ENCODE measurements at regions not wholly inside any gene's neighbourhood (a gene's known extent, or its start where the extent isn't known, plus 50 kb on each side); places are given as distances from the start of the nearest gene placed in this dataset.
A peak's percentile ranks its signal among the peaks of the same experiment; 100 is the strongest.
"Not testable (repeated sequence)": the region's sequence is repeated elsewhere in the genome, so short reads cannot be mapped to it uniquely, and the experiment has no call there.

DNA sequence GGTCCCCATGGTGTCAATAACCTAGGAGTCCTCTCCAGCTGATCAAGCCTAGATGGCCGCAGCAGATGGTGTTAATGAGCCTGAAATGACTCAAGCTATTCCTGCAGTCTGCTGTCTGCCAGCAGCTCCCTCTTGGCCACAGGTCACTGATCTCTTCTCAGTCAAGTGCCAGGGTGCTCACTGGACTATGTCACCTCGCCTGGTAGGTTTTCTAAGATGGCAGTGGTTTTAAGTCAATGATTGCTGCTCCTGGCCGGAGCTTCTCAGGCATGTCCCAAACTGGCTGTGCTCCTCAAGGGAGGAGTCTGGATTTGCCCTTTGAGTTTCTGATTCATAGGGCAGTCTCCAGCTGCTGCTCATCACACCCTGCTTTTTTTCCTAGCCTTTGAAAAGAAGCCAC lies 58.6 kb upstream of the SHISA6 start:
- Histone ChIP-seq H3K27ac (no peak overlapping the region), H3K4me3 (no peak overlapping the region), H3K4me1 (replicated peaks in 1 of 2) (no peaks in the 10 kb centered on the region)
- 0 to 63% (median 40%) methylated on average over 1 to 3 of the region's 3 CpGs; no CpG with 5 or more reads in 5 of the 10 experiments for WGBS, 10 experiments
- ATAC-seq (replicated peaks in 6 of 8), result peak in 3 of 8 experiments; percentile 12 to 36 (median 16)
- in situ Hi-C loops (cut with MboI; ENCODE audit: low pct_unique_long_range_greater_than_20kb in 2 of 9, low sequenced_read_pairs in 9 of 9, unreplicated experiment in 9 of 9), result no loop called here

DNA sequence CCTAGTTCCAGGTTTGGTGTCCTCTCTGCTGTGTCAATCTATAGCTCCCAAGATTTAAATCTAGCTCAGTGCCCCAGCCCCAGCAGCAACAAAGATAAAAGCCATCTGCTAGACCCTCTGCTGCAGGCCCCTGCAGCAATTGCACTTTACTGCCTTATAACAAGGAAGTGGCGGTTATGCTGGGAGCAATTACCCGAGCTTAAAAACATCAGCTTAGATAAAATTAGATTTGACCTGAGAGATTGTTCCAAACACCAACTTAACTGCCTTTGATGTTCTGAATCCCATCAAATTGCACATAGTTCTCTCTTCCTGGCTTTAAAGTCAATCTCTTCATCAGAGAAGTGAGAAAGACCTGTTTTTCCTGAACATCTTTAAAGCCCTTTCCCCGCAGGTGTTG lies 62.4 kb upstream of the SHISA6 start:
- in situ Hi-C loops (cut with MboI; ENCODE audit: low pct_unique_long_range_greater_than_20kb in 2 of 9, low sequenced_read_pairs in 9 of 9, unreplicated experiment in 9 of 9), result no loop called here
- no peaks in the 10 kb centered on the region for H3K4me1 ChIP-seq (replicated peaks in 1 of 2)
- no peak for ATAC-seq (replicated peaks in 6 of 8)
- WGBS, 10 experiments, result 0 to 86% (median 53%) methylated on average over 1 to 3 of the region's 3 CpGs; no CpG with 5 or more reads in 2 of the 10 experiments
- H3K4me3 ChIP-seq, result no peak overlapping the region
- H3K27ac ChIP-seq, result no peak overlapping the region

- Histone ChIP-seq H3K4me1 (replicated peaks in 1 of 2) (no peaks in the 10 kb centered on the region), H3K27ac (no peak overlapping the region), H3K4me3 (no peak overlapping the region)
- 0 to 100% (median 29%) methylated on average over 1 of the region's 1 CpG; no CpG with 5 or more reads in 1 of the 10 experiments for WGBS, 10 experiments
- no peak for ATAC-seq (replicated peaks in 6 of 8)
- in situ Hi-C loops (cut with MboI; ENCODE audit: low pct_unique_long_range_greater_than_20kb in 2 of 9, low sequenced_read_pairs in 9 of 9, unreplicated experiment in 9 of 9), result no loop called here
Observed at GRCh38 chr17:11177340-11177739, 63.7 kb upstream of the SHISA6 start.

DNA sequence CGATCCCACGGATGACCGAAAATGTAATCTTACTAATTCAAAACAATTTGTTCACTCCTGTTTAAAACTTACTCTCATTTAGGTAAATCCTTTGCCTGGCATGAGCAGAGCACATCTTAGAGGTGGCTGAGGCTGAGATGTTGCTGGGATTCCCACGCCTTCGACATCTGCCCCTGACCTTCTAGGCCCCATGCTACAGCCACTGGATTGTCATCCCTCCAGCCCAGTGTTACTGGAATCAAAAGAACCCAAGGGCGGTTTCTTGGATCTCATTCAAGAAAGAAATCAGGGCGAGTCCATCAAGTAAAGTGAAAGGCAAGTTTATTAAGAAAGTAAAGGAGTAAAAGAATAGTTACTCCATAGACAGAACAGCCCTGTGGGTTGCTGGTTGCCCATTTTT lies 64.5 kb upstream of the SHISA6 start:
- in situ Hi-C loops (cut with MboI; ENCODE audit: low pct_unique_long_range_greater_than_20kb in 2 of 9, low sequenced_read_pairs in 9 of 9, unreplicated experiment in 9 of 9), result no loop called here
- H3K4me1 ChIP-seq (replicated peaks in 1 of 2), result no peaks in the 10 kb centered on the region
- ATAC-seq (replicated peaks in 6 of 8), result no peak
- WGBS, 10 experiments, result 0 to 94% (median 67%) methylated on average over 1 to 6 of the region's 7 CpGs; no CpG with 5 or more reads in 2 of the 10 experiments
- no peak overlapping the region for H3K4me3 ChIP-seq
- H3K27ac ChIP-seq, result no peak overlapping the region

GRCh38 chr17:11170881-11171280 lies 70.1 kb upstream of the SHISA6 start:
- Histone ChIP-seq H3K4me3 (no peak overlapping the region), H3K4me1 (replicated peaks in 1 of 2) (no peaks in the 10 kb centered on the region), H3K27ac (no peak overlapping the region)
- in situ Hi-C loops (cut with MboI; ENCODE audit: low pct_unique_long_range_greater_than_20kb in 2 of 9, low sequenced_read_pairs in 9 of 9, unreplicated experiment in 9 of 9), result no loop called here
- no peak for ATAC-seq (replicated peaks in 6 of 8)
- WGBS, 10 experiments, result 20 to 100% (median 58%) methylated on average over 2 to 6 of the region's 7 CpGs; no CpG with 5 or more reads in 3 of the 10 experiments

DNA sequence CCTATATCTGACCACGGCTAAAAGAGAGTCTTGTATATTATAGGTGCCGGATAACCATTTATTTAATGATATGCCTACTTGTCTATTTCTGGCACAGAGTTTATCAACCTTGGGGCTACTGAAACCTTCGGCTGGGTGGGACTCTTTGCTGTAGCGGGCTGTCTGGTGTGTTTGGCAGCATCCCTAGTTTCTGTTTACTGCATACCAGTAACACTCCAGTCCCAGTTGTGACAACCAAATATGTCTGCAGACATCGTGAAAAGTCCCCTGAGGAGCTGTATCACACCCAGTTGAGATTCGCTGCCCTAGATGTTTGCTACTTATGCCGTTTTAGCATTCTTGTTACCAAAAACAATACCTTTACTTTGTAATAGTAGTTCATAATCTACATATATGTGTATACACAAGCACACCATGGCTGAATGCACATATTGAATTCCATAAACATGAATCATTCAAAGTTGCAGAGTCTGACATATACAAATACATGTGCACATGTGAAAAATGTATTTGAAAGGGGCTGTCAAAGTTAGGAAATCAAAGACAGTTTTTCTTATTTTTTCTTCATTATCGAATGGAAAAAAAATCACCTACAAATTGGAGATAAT lies 89.1 kb upstream of the SHISA6 start:
- 2 to 88% (median 39%) methylated on average over 2 to 7 of the region's 8 CpGs; no CpG with 5 or more reads in 2 of the 10 experiments for WGBS, 10 experiments
- H3K4me1 ChIP-seq (replicated peaks in 1 of 2), result no peaks in the 10 kb centered on the region
- no peak overlapping the region for H3K27ac ChIP-seq
- in situ Hi-C loops (cut with MboI; ENCODE audit: low pct_unique_long_range_greater_than_20kb in 2 of 9, low sequenced_read_pairs in 9 of 9, unreplicated experiment in 9 of 9), result loop anchor here in 1 of 9 experiments (10.0 kb wide), 1 partner anchor 277 kb away; no protein-coding TSS in a partner anchor
- ATAC-seq (replicated peaks in 6 of 8), result peak in 1 of 8 experiments; percentile 90
- H3K4me3 ChIP-seq, result no peak overlapping the region

GRCh38 chr17:11150906-11151511 lies 90.0 kb upstream of the SHISA6 start:
- not testable (repeated sequence) for H3K4me1 ChIP-seq (replicated peaks in 1 of 2); H3K27ac ChIP-seq; H3K4me3 ChIP-seq; ATAC-seq (replicated peaks in 6 of 8)
- in situ Hi-C loops (cut with MboI; ENCODE audit: low pct_unique_long_range_greater_than_20kb in 2 of 9, low sequenced_read_pairs in 9 of 9, unreplicated experiment in 9 of 9), result loop anchor here in 1 of 9 experiments (10.0 kb wide), 1 partner anchor 276 kb away; no protein-coding TSS in a partner anchor
- WGBS, 10 experiments, result 47 to 100% (median 85%) methylated on average over 1 to 12 of the region's 19 CpGs; no CpG with 5 or more reads in 4 of the 10 experiments

DNA sequence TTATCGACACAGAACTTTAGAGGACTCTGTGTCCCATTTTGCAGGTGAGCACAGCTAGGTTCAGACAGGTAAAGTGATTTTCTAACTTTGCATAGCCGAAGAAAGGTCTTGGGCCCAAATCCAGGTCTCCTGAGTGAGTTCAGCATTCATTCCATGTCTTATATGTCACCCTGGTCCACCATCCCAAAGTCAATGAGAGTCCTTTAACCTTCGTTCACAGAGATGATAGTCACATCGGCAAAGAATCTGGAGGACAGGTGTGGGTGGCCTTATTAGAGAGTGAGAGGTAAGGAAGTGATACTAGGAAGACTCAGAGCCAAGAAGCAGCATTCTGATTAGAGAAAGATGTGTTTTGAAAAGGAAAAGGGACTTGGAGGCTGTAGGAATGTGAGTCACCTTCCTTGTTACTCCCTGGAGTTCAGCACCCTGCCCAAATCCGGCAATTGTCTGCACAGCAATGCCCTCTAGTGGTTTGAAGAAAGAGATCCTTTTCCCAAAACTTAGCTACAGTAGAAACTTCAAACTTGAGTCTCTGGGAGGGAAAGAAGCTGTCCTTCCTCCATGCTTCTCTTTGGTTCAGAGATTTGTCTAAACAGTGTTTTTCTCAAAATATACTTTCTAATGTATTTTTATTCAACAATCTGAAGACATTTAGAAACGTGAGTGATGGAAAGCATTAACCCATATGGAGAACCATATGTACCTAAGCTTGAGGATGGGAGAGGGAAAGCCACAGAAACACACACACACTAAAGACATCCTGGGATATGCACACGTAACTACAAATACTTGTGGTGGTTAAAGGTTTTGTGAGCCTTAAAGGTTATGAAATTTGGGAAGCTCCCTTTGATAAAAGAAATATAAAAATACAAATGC lies 96.4 kb upstream of the SHISA6 start:
- Histone ChIP-seq H3K4me3 (no peak overlapping the region), H3K27ac (no peak overlapping the region), H3K4me1 (replicated peaks in 1 of 2) (no peaks in the 10 kb centered on the region)
- 0 to 56% (median 15%) methylated on average over 1 to 7 of the region's 7 CpGs for WGBS, 10 experiments
- ATAC-seq (replicated peaks in 6 of 8), result peak in 4 of 8 experiments; percentile 30 to 87 (median 84)
- in situ Hi-C loops (cut with MboI; ENCODE audit: low pct_unique_long_range_greater_than_20kb in 2 of 9, low sequenced_read_pairs in 9 of 9, unreplicated experiment in 9 of 9), result loop anchor here in 4 of 9 experiments (10.0 to 25.0 kb wide), 4 partner anchors 257 to 507 kb away; partner anchors contain the start of gene TMEM220 (in 1 of the 4)

- no peak overlapping the region for H3K27ac ChIP-seq
- 0 to 86% (median 17%) methylated on average over 1 of the region's 1 CpG for WGBS, 10 experiments
- in situ Hi-C loops (cut with MboI; ENCODE audit: low pct_unique_long_range_greater_than_20kb in 2 of 9, low sequenced_read_pairs in 9 of 9, unreplicated experiment in 9 of 9), result loop anchor here in 4 of 9 experiments (10.0 to 25.0 kb wide), 4 partner anchors 255 to 505 kb away; partner anchors contain the start of gene TMEM220 (in 1 of the 4)
- ATAC-seq (replicated peaks in 6 of 8), result no peak
- H3K4me1 ChIP-seq (replicated peaks in 1 of 2), result no peaks in the 10 kb centered on the region
- no peak overlapping the region for H3K4me3 ChIP-seq
Observed at GRCh38 chr17:11142231-11142630, 98.8 kb upstream of the SHISA6 start.

- Histone ChIP-seq H3K4me1 (replicated peaks in 1 of 2) (no peaks in the 10 kb centered on the region), H3K4me3 (no peak overlapping the region), H3K27ac (no peak overlapping the region)
- WGBS, 10 experiments, result 0 to 93% (median 8%) methylated on average over 1 to 3 of the region's 4 CpGs; no CpG with 5 or more reads in 1 of the 10 experiments
- peak in 1 of 8 experiments; percentile 29 for ATAC-seq (replicated peaks in 6 of 8)
- in situ Hi-C loops (cut with MboI; ENCODE audit: low pct_unique_long_range_greater_than_20kb in 2 of 9, low sequenced_read_pairs in 9 of 9, unreplicated experiment in 9 of 9), result loop anchor here in 4 of 9 experiments (10.0 to 25.0 kb wide), 4 partner anchors 253 to 503 kb away; partner anchors contain the start of gene TMEM220 (in 1 of the 4)
Observed at GRCh38 chr17:11140501-11140900, 100.5 kb upstream of the SHISA6 start.

GRCh38 chr17:11140043-11140442 lies 101.0 kb upstream of the SHISA6 start:
- Histone ChIP-seq H3K27ac (no peak overlapping the region), H3K4me3 (no peak overlapping the region), H3K4me1 (replicated peaks in 1 of 2) (no peaks in the 10 kb centered on the region)
- peak in 3 of 8 experiments; percentile 38 to 74 (median 52) for ATAC-seq (replicated peaks in 6 of 8)
- WGBS, 10 experiments, result 0 to 100% (median 63%) methylated on average over 1 of the region's 1 CpG
- in situ Hi-C loops (cut with MboI; ENCODE audit: low pct_unique_long_range_greater_than_20kb in 2 of 9, low sequenced_read_pairs in 9 of 9, unreplicated experiment in 9 of 9), result loop anchor here in 4 of 9 experiments (10.0 to 25.0 kb wide), 4 partner anchors 253 to 503 kb away; partner anchors contain the start of gene TMEM220 (in 1 of the 4)

- ATAC-seq (replicated peaks in 6 of 8), result peak in 2 of 8 experiments; percentile 37 to 53
- in situ Hi-C loops (cut with MboI; ENCODE audit: low pct_unique_long_range_greater_than_20kb in 2 of 9, low sequenced_read_pairs in 9 of 9, unreplicated experiment in 9 of 9), result loop anchor here in 3 of 9 experiments (25.0 kb wide), 3 partner anchors 251 to 501 kb away; partner anchors contain the start of gene TMEM220 (in 1 of the 3)
- H3K4me3 ChIP-seq, result no peak overlapping the region
- WGBS, 10 experiments, result 0 to 86% (median 48%) methylated on average over 2 to 5 of the region's 5 CpGs
- no peaks in the 10 kb centered on the region for H3K4me1 ChIP-seq (replicated peaks in 1 of 2)
- no peak overlapping the region for H3K27ac ChIP-seq
Observed at GRCh38 chr17:11138023-11138422, 103.0 kb upstream of the SHISA6 start.
